C4-2B (cell line): ENCODE measurements at regions not wholly inside any gene's neighbourhood (a gene's known extent, or its start where the extent isn't known, plus 50 kb on each side); places are given as distances from the start of the nearest gene placed in this dataset.

Experiments
- CTCF ChIP-seq: fragments of 450-650 bp; conservative IDR thresholded peaks from 2 replicates; pipeline ENCODE4 v1.5.1; 2017; ENCODE audit warnings: mild to moderate bottlenecking
- ZFX ChIP-seq: fragments of 450-650 bp; IDR thresholded peaks from 2 replicates; pipeline ENCODE4 v1.6.1; 2017

- TF ChIP-seq ZFX (no peak), CTCF (no peak)
Observed at GRCh38 chr2:166613226-166613625, 119.2 kb upstream of the SCN7A start.
